ENCODE measurements at regions not wholly inside any gene's neighbourhood (a gene's known extent, or its start where the extent isn't known, plus 50 kb on each side); places are given as distances from the start of the nearest gene placed in this dataset.

DNA sequence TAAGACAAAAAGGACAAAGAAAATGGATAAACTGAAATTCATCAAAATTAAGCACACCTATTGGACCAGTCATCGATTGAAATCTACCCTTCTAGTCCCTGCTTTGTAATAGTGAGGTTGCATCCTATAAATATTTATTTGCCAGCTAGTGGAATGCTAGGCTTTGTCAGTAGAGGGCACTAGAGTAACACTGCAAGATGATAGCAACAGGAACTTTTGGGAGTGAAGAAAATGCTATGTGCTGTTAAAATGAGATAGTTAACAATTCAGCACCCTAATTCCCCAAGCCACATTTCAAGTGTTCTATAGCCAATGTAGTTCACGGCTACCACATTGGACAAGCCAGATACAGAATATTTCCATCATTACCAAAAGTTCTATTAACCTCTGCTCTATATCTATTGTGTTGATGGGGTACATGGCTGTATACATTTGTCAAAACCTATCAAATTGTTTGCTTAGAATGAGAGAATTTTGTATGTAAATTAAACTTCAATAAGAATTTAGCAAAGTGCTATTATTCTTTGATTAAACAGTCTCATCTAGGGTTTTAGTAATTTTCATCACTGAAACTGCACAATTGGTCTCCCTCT, 69.8 kb downstream of the LSMEM1 start (continued):
- TF ChIP-seq CBX5 (IDR thresholded peaks at IDR 0.05; ENCODE audit: borderline replicate concordance, low read depth) (no peak), XRCC4 (IDR thresholded peaks at IDR 0.05; ENCODE audit: extremely low read depth, insufficient read depth, insufficient read length) (no peak), MCM7 (IDR thresholded peaks at IDR 0.05) (no peak), OTX1 (CRISPR knock-in tag; IDR thresholded peaks at IDR 0.05) (no peak), GABPB1 (CRISPR knock-in tag; IDR thresholded peaks at IDR 0.05) (no peak), ZSCAN32 (CRISPR knock-in tag; IDR thresholded peaks at IDR 0.05) (no peak), RB1 (IDR thresholded peaks at IDR 0.05; ENCODE audit: low read depth) (peak; percentile 49; the same call in 1 of the 2 replicates), SETDB1 (IDR thresholded peaks at IDR 0.05; ENCODE audit: low read length) (no peak), NFE2 (IDR thresholded peaks at IDR 0.05; ENCODE audit: low read depth) (peak; percentile 51), MAFG (tag; conservative IDR thresholded peaks at IDR 0.05) (peak; percentile 44), KLF16 (IDR thresholded peaks at IDR 0.05) (peak; percentile 14; the same call in 1 of the 2 replicates), ZNF589 (CRISPR knock-in tag; IDR thresholded peaks at IDR 0.05; ENCODE audit: low read depth) (no peak), CEBPG (CRISPR knock-in tag; IDR thresholded peaks at IDR 0.05) (no peak), CEBPG (tag; conservative IDR thresholded peaks at IDR 0.05 in 1 of 2, IDR thresholded peaks at IDR 0.05 in 1 of 2) (no peak), CREM (IDR thresholded peaks at IDR 0.05; ENCODE audit: low read depth) (no peak), TEAD1 (CRISPR knock-in tag; IDR thresholded peaks at IDR 0.05) (peak; percentile 46 to 56; a peak in 1 of 4 replicates)
- TF ChIP-seq, protein P1, sequence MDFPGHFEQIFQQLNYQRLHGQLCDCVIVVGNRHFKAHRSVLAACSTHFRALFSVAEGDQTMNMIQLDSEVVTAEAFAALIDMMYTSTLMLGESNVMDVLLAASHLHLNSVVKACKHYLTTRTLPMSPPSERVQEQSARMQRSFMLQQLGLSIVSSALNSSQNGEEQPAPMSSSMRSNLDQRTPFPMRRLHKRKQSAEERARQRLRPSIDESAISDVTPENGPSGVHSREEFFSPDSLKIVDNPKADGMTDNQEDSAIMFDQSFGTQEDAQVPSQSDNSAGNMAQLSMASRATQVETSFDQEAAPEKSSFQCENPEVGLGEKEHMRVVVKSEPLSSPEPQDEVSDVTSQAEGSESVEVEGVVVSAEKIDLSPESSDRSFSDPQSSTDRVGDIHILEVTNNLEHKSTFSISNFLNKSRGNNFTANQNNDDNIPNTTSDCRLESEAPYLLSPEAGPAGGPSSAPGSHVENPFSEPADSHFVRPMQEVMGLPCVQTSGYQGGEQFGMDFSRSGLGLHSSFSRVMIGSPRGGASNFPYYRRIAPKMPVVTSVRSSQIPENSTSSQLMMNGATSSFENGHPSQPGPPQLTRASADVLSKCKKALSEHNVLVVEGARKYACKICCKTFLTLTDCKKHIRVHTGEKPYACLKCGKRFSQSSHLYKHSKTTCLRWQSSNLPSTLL (IDR thresholded peaks at IDR 0.05) = no peak
- TF ChIP-seq, protein P2, sequence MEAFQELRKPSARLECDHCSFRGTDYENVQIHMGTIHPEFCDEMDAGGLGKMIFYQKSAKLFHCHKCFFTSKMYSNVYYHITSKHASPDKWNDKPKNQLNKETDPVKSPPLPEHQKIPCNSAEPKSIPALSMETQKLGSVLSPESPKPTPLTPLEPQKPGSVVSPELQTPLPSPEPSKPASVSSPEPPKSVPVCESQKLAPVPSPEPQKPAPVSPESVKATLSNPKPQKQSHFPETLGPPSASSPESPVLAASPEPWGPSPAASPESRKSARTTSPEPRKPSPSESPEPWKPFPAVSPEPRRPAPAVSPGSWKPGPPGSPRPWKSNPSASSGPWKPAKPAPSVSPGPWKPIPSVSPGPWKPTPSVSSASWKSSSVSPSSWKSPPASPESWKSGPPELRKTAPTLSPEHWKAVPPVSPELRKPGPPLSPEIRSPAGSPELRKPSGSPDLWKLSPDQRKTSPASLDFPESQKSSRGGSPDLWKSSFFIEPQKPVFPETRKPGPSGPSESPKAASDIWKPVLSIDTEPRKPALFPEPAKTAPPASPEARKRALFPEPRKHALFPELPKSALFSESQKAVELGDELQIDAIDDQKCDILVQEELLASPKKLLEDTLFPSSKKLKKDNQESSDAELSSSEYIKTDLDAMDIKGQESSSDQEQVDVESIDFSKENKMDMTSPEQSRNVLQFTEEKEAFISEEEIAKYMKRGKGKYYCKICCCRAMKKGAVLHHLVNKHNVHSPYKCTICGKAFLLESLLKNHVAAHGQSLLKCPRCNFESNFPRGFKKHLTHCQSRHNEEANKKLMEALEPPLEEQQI (IDR thresholded peaks at IDR 0.05) = peak; percentile 73
- TF ChIP-seq, protein P3, sequence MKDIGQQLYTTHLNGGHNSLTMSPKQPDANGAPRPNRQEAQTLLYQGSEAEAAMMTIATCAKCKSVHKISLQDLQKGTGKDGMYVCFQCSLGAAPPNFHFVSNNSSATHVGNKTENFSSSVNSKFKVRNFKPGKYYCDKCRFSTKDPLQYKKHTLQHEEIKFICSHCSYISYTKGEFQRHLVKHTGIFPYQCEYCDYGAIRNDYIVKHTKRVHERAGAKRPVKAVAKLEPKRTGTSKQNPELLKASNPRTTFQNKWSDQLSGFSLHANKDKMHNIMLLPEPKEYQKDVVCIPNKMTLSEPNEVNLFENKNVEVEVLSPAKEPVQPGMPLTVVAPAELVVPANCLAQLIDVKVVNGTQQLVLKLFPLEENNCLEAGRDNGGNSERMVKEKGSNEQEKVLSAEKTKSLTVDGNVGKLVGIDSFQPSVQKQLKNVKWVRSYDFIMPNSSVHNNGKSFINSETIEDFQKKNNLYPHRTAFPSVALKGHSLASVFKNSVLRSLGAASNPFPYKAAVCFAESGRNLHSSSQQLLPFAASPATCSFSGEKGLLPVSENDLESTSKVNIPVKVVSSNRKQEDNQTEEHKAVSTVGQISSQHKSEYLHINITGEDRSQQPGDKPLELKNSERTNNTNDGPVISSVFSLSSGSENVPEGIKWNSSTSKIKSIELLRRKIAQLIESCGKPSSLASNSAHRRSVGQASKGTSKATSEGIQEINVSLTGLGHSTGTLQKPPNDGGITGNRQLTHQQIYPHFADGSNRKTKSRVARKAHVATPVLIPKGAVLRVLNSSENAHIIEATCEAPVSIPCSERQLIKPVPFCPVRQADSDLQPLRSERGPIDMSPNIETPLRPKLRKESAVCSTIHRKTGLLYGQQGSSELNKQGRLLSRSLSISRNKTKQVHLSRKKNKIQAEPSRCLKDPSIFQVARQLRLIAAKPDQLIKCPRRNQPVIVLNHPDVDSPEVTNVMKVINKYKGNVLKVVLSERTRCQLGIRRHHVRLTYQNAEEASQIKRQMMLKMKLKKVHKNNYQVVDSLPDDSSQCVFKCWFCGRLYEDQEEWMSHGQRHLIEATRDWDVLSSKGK (CRISPR knock-in tag; IDR thresholded peaks at IDR 0.05) = no peak
- TF ChIP-seq, protein P4, sequence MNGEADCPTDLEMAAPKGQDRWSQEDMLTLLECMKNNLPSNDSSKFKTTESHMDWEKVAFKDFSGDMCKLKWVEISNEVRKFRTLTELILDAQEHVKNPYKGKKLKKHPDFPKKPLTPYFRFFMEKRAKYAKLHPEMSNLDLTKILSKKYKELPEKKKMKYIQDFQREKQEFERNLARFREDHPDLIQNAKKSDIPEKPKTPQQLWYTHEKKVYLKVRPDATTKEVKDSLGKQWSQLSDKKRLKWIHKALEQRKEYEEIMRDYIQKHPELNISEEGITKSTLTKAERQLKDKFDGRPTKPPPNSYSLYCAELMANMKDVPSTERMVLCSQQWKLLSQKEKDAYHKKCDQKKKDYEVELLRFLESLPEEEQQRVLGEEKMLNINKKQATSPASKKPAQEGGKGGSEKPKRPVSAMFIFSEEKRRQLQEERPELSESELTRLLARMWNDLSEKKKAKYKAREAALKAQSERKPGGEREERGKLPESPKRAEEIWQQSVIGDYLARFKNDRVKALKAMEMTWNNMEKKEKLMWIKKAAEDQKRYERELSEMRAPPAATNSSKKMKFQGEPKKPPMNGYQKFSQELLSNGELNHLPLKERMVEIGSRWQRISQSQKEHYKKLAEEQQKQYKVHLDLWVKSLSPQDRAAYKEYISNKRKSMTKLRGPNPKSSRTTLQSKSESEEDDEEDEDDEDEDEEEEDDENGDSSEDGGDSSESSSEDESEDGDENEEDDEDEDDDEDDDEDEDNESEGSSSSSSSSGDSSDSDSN (IDR thresholded peaks at IDR 0.05; ENCODE audit: borderline replicate concordance in 1 of 2, low read depth in 2 of 2, low read length in 2 of 2) = no peak
